K562 (cell line): ENCODE measurements at regions not wholly inside any gene's neighbourhood (a gene's known extent, or its start where the extent isn't known, plus 50 kb on each side); places are given as distances from the start of the nearest gene placed in this dataset.

Experiments used
- ARHGAP35 ChIP-seq: fragments of 450-650 bp; IDR thresholded peaks from 2 replicates; pipeline ENCODE4 v1.6.1; 2018; ENCODE audit not compliant: partially characterized antibody
- HDGF ChIP-seq: fragments of 450-650 bp; IDR thresholded peaks from 2 replicates; pipeline ENCODE4 v1.6.1; 2016
- HIVEP1 ChIP-seq: fragments of 250-450 bp; sonication (Bioruptor Pico); IDR thresholded peaks from 2 replicates; pipeline ENCODE4 v1.4.0; 2020; ENCODE audit warnings: mild to moderate bottlenecking
- PTRF ChIP-seq: fragments of 450-650 bp; IDR thresholded peaks from 2 replicates; pipeline ENCODE4 v1.6.1; 2016; ENCODE audit warnings: mild to moderate bottlenecking, missing genetic modification characterization, missing compliant biosample characterization
- RFX5 ChIP-seq: IDR thresholded peaks from 2 replicates; pipeline ENCODE4 v1.6.1; 2011; ENCODE audit warnings: low read depth, mild to moderate bottlenecking, improper control_type of control experiment, low read length
- SLC30A9 ChIP-seq: fragments of 250-450 bp; sonication (Bioruptor Pico); IDR thresholded peaks from 2 replicates; pipeline ENCODE4 v1.8.0; 2022; ENCODE audit warnings: mild to moderate bottlenecking, moderate library complexity
- ZNF699 ChIP-seq: fragments of 250-450 bp; sonication (Bioruptor Pico); IDR thresholded peaks from 2 replicates; pipeline ENCODE4 v1.8.0; 2021; ENCODE audit warnings: mild to moderate bottlenecking, moderate library complexity; ENCODE audit not compliant: insufficient replicate concordance
- TF ChIP-seq, protein P1 (sequence below): fragments of 250-450 bp; sonication (Bioruptor Pico); IDR thresholded peaks from 2 replicates; pipeline ENCODE4 v1.8.0; 2021; ENCODE audit warnings: moderate library complexity, mild to moderate bottlenecking, inconsistent platforms
- TF ChIP-seq, protein P2 (sequence below): fragments of 200-800 bp; sonication (Bioruptor generic); IDR thresholded peaks from 2 replicates; pipeline ENCODE4 v1.6.1; 2017; ENCODE audit warnings: missing genetic modification characterization, missing compliant biosample characterization
- TF ChIP-seq, protein P3 (sequence below): sonication (generic); formaldehyde crosslinking; IDR thresholded peaks from 2 replicates; pipeline ENCODE4 v1.8.0; 2022; ENCODE audit warnings: mild to moderate bottlenecking, missing genetic modification reagents

DNA sequence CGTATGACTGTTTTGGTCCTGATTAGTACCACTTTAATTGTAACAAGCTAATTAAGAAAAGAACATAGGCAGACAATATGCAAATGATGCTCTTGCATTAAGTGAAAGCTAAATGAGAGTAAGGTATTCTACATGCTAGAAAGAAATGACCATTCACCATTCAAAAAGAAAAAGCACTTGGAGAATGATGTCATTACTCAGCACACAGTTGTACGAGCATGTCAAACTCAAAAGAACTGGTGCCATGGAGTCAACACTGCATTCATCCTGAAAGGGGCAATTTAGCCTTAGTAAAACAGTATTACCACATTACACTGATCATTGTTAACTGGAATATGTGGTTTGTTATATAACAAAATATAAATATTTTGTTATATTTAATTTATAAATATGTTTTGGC lies 136.2 kb upstream of the CTTNBP2 start (continued):
- TF ChIP-seq, protein P1, sequence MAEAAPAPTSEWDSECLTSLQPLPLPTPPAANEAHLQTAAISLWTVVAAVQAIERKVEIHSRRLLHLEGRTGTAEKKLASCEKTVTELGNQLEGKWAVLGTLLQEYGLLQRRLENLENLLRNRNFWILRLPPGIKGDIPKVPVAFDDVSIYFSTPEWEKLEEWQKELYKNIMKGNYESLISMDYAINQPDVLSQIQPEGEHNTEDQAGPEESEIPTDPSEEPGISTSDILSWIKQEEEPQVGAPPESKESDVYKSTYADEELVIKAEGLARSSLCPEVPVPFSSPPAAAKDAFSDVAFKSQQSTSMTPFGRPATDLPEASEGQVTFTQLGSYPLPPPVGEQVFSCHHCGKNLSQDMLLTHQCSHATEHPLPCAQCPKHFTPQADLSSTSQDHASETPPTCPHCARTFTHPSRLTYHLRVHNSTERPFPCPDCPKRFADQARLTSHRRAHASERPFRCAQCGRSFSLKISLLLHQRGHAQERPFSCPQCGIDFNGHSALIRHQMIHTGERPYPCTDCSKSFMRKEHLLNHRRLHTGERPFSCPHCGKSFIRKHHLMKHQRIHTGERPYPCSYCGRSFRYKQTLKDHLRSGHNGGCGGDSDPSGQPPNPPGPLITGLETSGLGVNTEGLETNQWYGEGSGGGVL (CRISPR knock-in tag), result no peak
- TF ChIP-seq, protein P2, sequence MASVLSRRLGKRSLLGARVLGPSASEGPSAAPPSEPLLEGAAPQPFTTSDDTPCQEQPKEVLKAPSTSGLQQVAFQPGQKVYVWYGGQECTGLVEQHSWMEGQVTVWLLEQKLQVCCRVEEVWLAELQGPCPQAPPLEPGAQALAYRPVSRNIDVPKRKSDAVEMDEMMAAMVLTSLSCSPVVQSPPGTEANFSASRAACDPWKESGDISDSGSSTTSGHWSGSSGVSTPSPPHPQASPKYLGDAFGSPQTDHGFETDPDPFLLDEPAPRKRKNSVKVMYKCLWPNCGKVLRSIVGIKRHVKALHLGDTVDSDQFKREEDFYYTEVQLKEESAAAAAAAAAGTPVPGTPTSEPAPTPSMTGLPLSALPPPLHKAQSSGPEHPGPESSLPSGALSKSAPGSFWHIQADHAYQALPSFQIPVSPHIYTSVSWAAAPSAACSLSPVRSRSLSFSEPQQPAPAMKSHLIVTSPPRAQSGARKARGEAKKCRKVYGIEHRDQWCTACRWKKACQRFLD (CRISPR knock-in tag), result no peak
- TF ChIP-seq ARHGAP35 (no peak), RFX5 (no peak), SLC30A9 (CRISPR knock-in tag) (no peak), ZNF699 (no peak), PTRF (tag) (no peak), HDGF (no peak), HIVEP1 (CRISPR knock-in tag) (no peak)
- TF ChIP-seq, protein P3, sequence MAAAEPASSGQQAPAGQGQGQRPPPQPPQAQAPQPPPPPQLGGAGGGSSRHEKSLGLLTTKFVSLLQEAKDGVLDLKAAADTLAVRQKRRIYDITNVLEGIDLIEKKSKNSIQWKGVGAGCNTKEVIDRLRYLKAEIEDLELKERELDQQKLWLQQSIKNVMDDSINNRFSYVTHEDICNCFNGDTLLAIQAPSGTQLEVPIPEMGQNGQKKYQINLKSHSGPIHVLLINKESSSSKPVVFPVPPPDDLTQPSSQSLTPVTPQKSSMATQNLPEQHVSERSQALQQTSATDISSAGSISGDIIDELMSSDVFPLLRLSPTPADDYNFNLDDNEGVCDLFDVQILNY, result no peak
- TF ChIP-seq, all 486 proteins: peak for 0
